ENCODE measurements at regions not wholly inside any gene's neighbourhood (a gene's known extent, or its start where the extent isn't known, plus 50 kb on each side); places are given as distances from the start of the nearest gene placed in this dataset.
A peak's percentile ranks its signal among the peaks of the same experiment; 100 is the strongest.

- DNase-seq (ENCODE audit: low spot score): no peak
Measured at GRCh38 chr6:78390066-78390465, 477.3 kb upstream of the IRAK1BP1 start.

- DNase-seq (ENCODE audit: low spot score): no peak
Measured at GRCh38 chr6:78397499-78397898, 469.9 kb upstream of the IRAK1BP1 start.

- no peak for DNase-seq (ENCODE audit: low spot score)
Measured at GRCh38 chr6:78398292-78398691, 469.1 kb upstream of the IRAK1BP1 start.

GRCh38 chr6:78400076-78400475 is 467.3 kb upstream of the IRAK1BP1 start:
- no peak for DNase-seq (ENCODE audit: low spot score)

- no peak for DNase-seq (ENCODE audit: low spot score)
Measured at GRCh38 chr6:78427386-78427785, 440.0 kb upstream of the IRAK1BP1 start.

- no peak for DNase-seq (ENCODE audit: low spot score)
Measured at GRCh38 chr6:78430521-78430920, 436.8 kb upstream of the IRAK1BP1 start.

- no peak for DNase-seq (ENCODE audit: low spot score)
Measured at GRCh38 chr6:78435671-78436070, 431.7 kb upstream of the IRAK1BP1 start.

GRCh38 chr6:78436335-78436734 is 431.0 kb upstream of the IRAK1BP1 start:
- DNase-seq (ENCODE audit: low spot score): peak; percentile 9

- no peak for DNase-seq (ENCODE audit: low spot score)
Measured at GRCh38 chr6:78438135-78438534, 429.2 kb upstream of the IRAK1BP1 start.

- DNase-seq (ENCODE audit: low spot score): no peak
Measured at GRCh38 chr6:78460711-78461110, 406.6 kb upstream of the IRAK1BP1 start.

GRCh38 chr6:78462728-78463127 is 404.6 kb upstream of the IRAK1BP1 start:
- no peak for DNase-seq (ENCODE audit: low spot score)

GRCh38 chr6:78465059-78465634 is 402.2 kb upstream of the IRAK1BP1 start:
- no peak for DNase-seq (ENCODE audit: low spot score)

GRCh38 chr6:78476561-78476960 is 390.8 kb upstream of the IRAK1BP1 start:
- DNase-seq (ENCODE audit: low spot score): no peak

- DNase-seq (ENCODE audit: low spot score): no peak
Measured at GRCh38 chr6:78482801-78483552, 384.4 kb upstream of the IRAK1BP1 start.

- peak; percentile 11 for DNase-seq (ENCODE audit: low spot score)
Measured at GRCh38 chr6:78483553-78484197, 383.7 kb upstream of the IRAK1BP1 start.

- DNase-seq (ENCODE audit: low spot score): no peak
Measured at GRCh38 chr6:78484198-78485064, 382.9 kb upstream of the IRAK1BP1 start.

- no peak for DNase-seq (ENCODE audit: low spot score)
Measured at GRCh38 chr6:78487401-78487800, 379.9 kb upstream of the IRAK1BP1 start.

- DNase-seq (ENCODE audit: low spot score): no peak
Measured at GRCh38 chr6:78489874-78490273, 377.5 kb upstream of the IRAK1BP1 start.

GRCh38 chr6:78492351-78493017 is 374.9 kb upstream of the IRAK1BP1 start:
- DNase-seq (ENCODE audit: low spot score): no peak

GRCh38 chr6:78500299-78501089 is 366.9 kb upstream of the IRAK1BP1 start:
- DNase-seq (ENCODE audit: low spot score): no peak

GRCh38 chr6:78502386-78502887 is 364.9 kb upstream of the IRAK1BP1 start:
- no peak for DNase-seq (ENCODE audit: low spot score)

Data from hepatic stellate cell (primary cell).